GM23248 (cell line): ENCODE measurements at regions not wholly inside any gene's neighbourhood (a gene's known extent, or its start where the extent isn't known, plus 50 kb on each side); places are given as distances from the start of the nearest gene placed in this dataset.

ENCODE experiments used
- EZH2 ChIP-seq: fragments of 200-600 bp; sonication (generic); IDR thresholded peaks from 2 replicates; pipeline ENCODE4 v1.6.1; 2018; ENCODE audit warnings: antibody characterized with exemption, mild to moderate bottlenecking; ENCODE audit not compliant: insufficient read depth, poor library complexity, severe bottlenecking
- EZH2phosphoT487 ChIP-seq: fragments of 200-600 bp; sonication (generic); IDR thresholded peaks from 2 replicates; pipeline ENCODE4 v1.6.1; 2018; ENCODE audit warnings: antibody characterized with exemption, moderate library complexity, mild to moderate bottlenecking, low read depth; ENCODE audit not compliant: insufficient read depth

DNA sequence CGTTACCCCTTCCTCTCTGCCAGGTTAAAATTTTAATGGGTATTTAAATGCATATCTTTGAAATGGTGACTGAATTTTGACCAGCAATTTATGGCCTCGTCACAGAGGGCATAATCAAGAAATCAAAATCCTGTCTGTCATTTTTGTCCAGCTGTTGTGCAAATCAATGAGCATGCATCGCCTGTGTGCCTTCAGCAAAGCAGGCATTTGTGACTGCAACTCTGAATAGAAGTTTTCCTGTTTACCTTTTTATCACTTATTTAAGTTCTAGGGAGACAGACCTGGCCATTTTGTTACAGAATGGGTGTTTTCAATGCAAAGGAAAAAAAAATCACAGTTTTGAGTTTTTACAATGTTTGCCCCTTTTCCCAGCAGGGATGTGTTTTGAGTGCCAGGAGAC, 107.4 kb downstream of the PPM1A start:
- TF ChIP-seq EZH2 (no peak), EZH2phosphoT487 (no peak)
